ENCODE measurements at regions not wholly inside any gene's neighbourhood (a gene's known extent, or its start where the extent isn't known, plus 50 kb on each side); places are given as distances from the start of the nearest gene placed in this dataset.
"Not testable (repeated sequence)": the region's sequence is repeated elsewhere in the genome, so short reads cannot be mapped to it uniquely, and the experiment has no call there.

- no peak for TF ChIP-seq ZFX (IDR thresholded peaks at IDR 0.05; ENCODE audit: borderline replicate concordance)
- TF ChIP-seq, protein P1, sequence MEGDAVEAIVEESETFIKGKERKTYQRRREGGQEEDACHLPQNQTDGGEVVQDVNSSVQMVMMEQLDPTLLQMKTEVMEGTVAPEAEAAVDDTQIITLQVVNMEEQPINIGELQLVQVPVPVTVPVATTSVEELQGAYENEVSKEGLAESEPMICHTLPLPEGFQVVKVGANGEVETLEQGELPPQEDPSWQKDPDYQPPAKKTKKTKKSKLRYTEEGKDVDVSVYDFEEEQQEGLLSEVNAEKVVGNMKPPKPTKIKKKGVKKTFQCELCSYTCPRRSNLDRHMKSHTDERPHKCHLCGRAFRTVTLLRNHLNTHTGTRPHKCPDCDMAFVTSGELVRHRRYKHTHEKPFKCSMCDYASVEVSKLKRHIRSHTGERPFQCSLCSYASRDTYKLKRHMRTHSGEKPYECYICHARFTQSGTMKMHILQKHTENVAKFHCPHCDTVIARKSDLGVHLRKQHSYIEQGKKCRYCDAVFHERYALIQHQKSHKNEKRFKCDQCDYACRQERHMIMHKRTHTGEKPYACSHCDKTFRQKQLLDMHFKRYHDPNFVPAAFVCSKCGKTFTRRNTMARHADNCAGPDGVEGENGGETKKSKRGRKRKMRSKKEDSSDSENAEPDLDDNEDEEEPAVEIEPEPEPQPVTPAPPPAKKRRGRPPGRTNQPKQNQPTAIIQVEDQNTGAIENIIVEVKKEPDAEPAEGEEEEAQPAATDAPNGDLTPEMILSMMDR (IDR thresholded peaks at IDR 0.05) = no peak
These were observed 770.7 kb upstream of the NXPH2 start for GRCh38 chr2:139550873-139551272.

DNA sequence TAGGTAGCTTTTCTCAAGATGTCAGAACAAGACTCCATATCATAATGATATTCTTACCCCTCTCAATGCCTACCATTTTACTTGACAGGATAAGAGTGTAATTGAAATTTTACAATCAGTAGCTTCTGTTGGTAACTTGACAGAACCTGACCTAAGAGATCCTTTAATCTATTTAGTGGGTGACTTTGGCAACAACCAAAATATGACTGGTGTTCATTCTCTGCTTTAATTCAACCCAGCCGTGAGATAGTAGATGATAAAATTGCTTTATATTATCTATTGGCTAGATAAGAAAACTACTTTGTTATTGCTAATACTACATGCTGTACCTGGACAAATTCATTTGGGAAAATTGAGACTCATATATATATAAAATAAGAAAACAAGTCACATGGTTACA lies 770.2 kb upstream of the NXPH2 start:
- TF ChIP-seq ZFX (IDR thresholded peaks at IDR 0.05; ENCODE audit: borderline replicate concordance) = no peak
- TF ChIP-seq, protein P1 (IDR thresholded peaks at IDR 0.05) = no peak
- no peak overlapping the region for H3K27ac ChIP-seq

More at GRCh38 chr2:139550873-139551272, 770.7 kb upstream of the NXPH2 start:
- peak overlapping the region; percentile 56 for H3K27ac ChIP-seq

GRCh38 chr2:139544186-139544851 lies 764.1 kb upstream of the NXPH2 start:
- no peak overlapping the region for H3K27ac ChIP-seq
- TF ChIP-seq, protein P1 (IDR thresholded peaks at IDR 0.05) = no peak
- TF ChIP-seq ZFX (IDR thresholded peaks at IDR 0.05; ENCODE audit: borderline replicate concordance) = no peak

- not testable (repeated sequence) for H3K27ac ChIP-seq
These were observed 758.3 kb upstream of the NXPH2 start for GRCh38 chr2:139538332-139539020.

DNA sequence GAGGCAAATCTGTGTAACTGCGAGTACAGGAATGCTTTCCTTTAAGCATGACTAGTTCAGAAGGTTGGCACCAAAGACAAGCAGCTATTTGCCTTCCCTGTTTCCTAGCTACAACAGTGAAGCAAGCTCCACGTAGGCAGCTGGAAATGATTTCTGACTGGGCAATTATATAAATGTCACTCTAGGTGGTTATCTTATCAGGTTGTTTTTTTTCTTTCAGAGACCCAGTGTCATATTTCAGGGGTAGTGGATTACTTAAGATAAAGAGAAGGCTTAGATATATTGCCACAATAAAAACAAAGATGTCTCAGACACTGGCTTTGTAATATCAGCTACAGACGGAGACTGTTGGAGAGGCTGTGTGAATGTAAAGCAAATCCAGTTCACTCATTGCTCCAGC lies 748.9 kb upstream of the NXPH2 start:
- no peak overlapping the region for H3K27ac ChIP-seq
- TF ChIP-seq, protein P1 (IDR thresholded peaks at IDR 0.05) = no peak
- no peak for TF ChIP-seq ZFX (IDR thresholded peaks at IDR 0.05; ENCODE audit: borderline replicate concordance)

DNA sequence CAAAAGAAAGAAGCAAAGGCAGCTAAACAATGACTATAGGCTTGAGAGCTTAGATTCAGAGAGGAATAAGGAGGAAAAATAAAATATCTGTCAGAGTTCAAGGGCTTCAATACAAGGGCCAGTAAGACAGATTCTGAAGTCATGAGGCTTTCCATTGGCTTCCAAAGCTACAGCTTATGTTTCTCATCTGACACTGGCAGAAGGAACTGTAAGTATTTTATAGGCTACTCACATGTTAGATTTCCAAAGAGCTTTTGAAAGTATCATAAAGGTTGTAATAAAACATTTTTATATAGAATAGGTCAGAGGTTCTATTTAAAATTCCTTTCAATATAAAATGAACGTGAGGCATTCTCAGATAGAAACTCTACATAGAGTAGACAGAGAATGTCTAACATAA lies 746.6 kb upstream of the NXPH2 start:
- TF ChIP-seq ZFX (IDR thresholded peaks at IDR 0.05; ENCODE audit: borderline replicate concordance) = no peak
- TF ChIP-seq, protein P1 (IDR thresholded peaks at IDR 0.05) = no peak
- no peak overlapping the region for H3K27ac ChIP-seq

- H3K27ac ChIP-seq = no peak overlapping the region
- TF ChIP-seq, protein P1 (IDR thresholded peaks at IDR 0.05) = no peak
- no peak for TF ChIP-seq ZFX (IDR thresholded peaks at IDR 0.05; ENCODE audit: borderline replicate concordance)
These were observed 738.1 kb upstream of the NXPH2 start for GRCh38 chr2:139518321-139518720.

Data from 22Rv1 (cell line).